Stimulated activated naive B cell treated with anti-CD40 and anti-IgM and Interleukin-4, amounts not matched to agents 10 μg/mL and 1 μg/mL and 100 μg/mL, for 72 hours (primary cell): ENCODE measurements at regions not wholly inside any gene's neighbourhood (a gene's known extent, or its start where the extent isn't known, plus 50 kb on each side); places are given as distances from the start of the nearest gene placed in this dataset.

ENCODE experiments used
- ATAC-seq, 2 donors: fragments of 150-1000 bp; cut with Tn5 transposase; replicated peaks; 2 replicates each; pipeline ENCODE4 v1.10.0; 2021; ENCODE audit warnings: moderate library complexity in 1 of 2
- DNase-seq: peaks from one replicate; pipeline ENCODE4 v3.0.0; 2021
- H3K27ac Mint-ChIP-seq: one replicate; pipeline ENCODE4 v1.8.0; 2022; ENCODE audit warnings: mild to moderate bottlenecking, mixed read lengths
- H3K27me3 Mint-ChIP-seq, 2 donors: one replicate each; pipeline ENCODE4 v1.8.0; 2022; ENCODE audit warnings: mixed read lengths in 2 of 2
- H3K36me3 Mint-ChIP-seq, 2 donors: one replicate each; pipeline ENCODE4 v1.8.0; 2022; ENCODE audit warnings: mixed read lengths in 2 of 2, mild to moderate bottlenecking in 1 of 2
- H3K4me1 Mint-ChIP-seq, 2 donors: one replicate each; pipeline ENCODE4 v1.8.0; 2022; ENCODE audit warnings: mixed read lengths in 2 of 2, mild to moderate bottlenecking in 1 of 2
- H3K4me3 Mint-ChIP-seq, 2 donors: one replicate each; pipeline ENCODE4 v1.8.0; 2022; ENCODE audit warnings: mild to moderate bottlenecking in 2 of 2, mixed read lengths in 2 of 2, moderate library complexity in 1 of 2
- H3K9me3 Mint-ChIP-seq, 2 donors: one replicate each; pipeline ENCODE4 v1.8.0; 2022; ENCODE audit warnings: mixed read lengths in 2 of 2, mild to moderate bottlenecking in 1 of 2

GRCh38 chr13:26949701-26950502, 189.3 kb upstream of the GPR12 start:
- H3K27ac Mint-ChIP-seq: no peak overlapping the region
- no peaks in the 10 kb centered on the region for H3K9me3 Mint-ChIP-seq
- no peak for DNase-seq
- no peak for ATAC-seq
- H3K36me3 Mint-ChIP-seq: no peaks in the 10 kb centered on the region
- H3K27me3 Mint-ChIP-seq: peaks cover 0 to 4% of the 10 kb centered on the region in 2 donors
- H3K4me1 Mint-ChIP-seq: no peaks in the 10 kb centered on the region
- H3K4me3 Mint-ChIP-seq: no peak overlapping the region

- H3K9me3 Mint-ChIP-seq: no peaks in the 10 kb centered on the region
- H3K36me3 Mint-ChIP-seq: no peaks in the 10 kb centered on the region
- H3K27me3 Mint-ChIP-seq: peaks cover 0 to 9% of the 10 kb centered on the region in 2 donors
- no peaks in the 10 kb centered on the region for H3K4me1 Mint-ChIP-seq
- no peak overlapping the region for H3K27ac Mint-ChIP-seq
- DNase-seq: no peak
- no peak for ATAC-seq
- no peak overlapping the region for H3K4me3 Mint-ChIP-seq
Observed at GRCh38 chr13:26948353-26948752, 187.8 kb upstream of the GPR12 start.

GRCh38 chr13:26946684-26947343, 186.2 kb upstream of the GPR12 start:
- peaks cover 10 to 20% of the 10 kb centered on the region in 2 donors for H3K27me3 Mint-ChIP-seq
- DNase-seq (no peak), ATAC-seq (peak; percentile 67 to 83)
- H3K27ac Mint-ChIP-seq: no peak overlapping the region
- H3K9me3 Mint-ChIP-seq: no peaks in the 10 kb centered on the region
- H3K36me3 Mint-ChIP-seq: no peaks in the 10 kb centered on the region
- H3K4me3 Mint-ChIP-seq: no peak overlapping the region
- no peaks in the 10 kb centered on the region for H3K4me1 Mint-ChIP-seq

- Mint-ChIP-seq H3K9me3 (no peaks in the 10 kb centered on the region), H3K4me3 (no peak overlapping the region), H3K36me3 (no peaks in the 10 kb centered on the region), H3K27me3 (peaks cover 17 to 33% of the 10 kb centered on the region in 2 donors), H3K27ac (no peak overlapping the region), H3K4me1 (no peaks in the 10 kb centered on the region)
- DNase-seq: no peak
- no peak for ATAC-seq
Observed at GRCh38 chr13:26943748-26944147, 183.2 kb upstream of the GPR12 start.

GRCh38 chr13:26942184-26942583, 181.6 kb upstream of the GPR12 start:
- Mint-ChIP-seq H3K9me3 (peaks cover 0 to 1% of the 10 kb centered on the region in 2 donors), H3K4me3 (no peak overlapping the region), H3K27me3 (peaks cover 20 to 36% of the 10 kb centered on the region in 2 donors), H3K4me1 (no peaks in the 10 kb centered on the region), H3K27ac (no peak overlapping the region), H3K36me3 (no peaks in the 10 kb centered on the region)
- ATAC-seq (no peak), DNase-seq (no peak)

- no peak for DNase-seq
- Mint-ChIP-seq H3K4me3 (no peak overlapping the region), H3K36me3 (no peaks in the 10 kb centered on the region), H3K9me3 (peaks cover 0 to 1% of the 10 kb centered on the region in 2 donors), H3K27me3 (peaks cover 20 to 36% of the 10 kb centered on the region in 2 donors), H3K27ac (no peak overlapping the region), H3K4me1 (no peaks in the 10 kb centered on the region)
- no peak for ATAC-seq
Observed at GRCh38 chr13:26941345-26942174, 181.0 kb upstream of the GPR12 start.

- no peaks in the 10 kb centered on the region for H3K36me3 Mint-ChIP-seq
- H3K27me3 Mint-ChIP-seq: peaks cover 5 to 6% of the 10 kb centered on the region in 2 donors
- peaks cover 0 to 1% of the 10 kb centered on the region in 2 donors for H3K9me3 Mint-ChIP-seq
- ATAC-seq: no peak
- H3K27ac Mint-ChIP-seq: no peak overlapping the region
- no peak for DNase-seq
- no peaks in the 10 kb centered on the region for H3K4me1 Mint-ChIP-seq
- no peak overlapping the region for H3K4me3 Mint-ChIP-seq
Observed at GRCh38 chr13:26934096-26934495, 173.5 kb upstream of the GPR12 start.

GRCh38 chr13:26932465-26932864, 171.9 kb upstream of the GPR12 start:
- DNase-seq: no peak
- Mint-ChIP-seq H3K36me3 (no peaks in the 10 kb centered on the region), H3K9me3 (no peaks in the 10 kb centered on the region), H3K27ac (no peak overlapping the region), H3K4me1 (no peaks in the 10 kb centered on the region), H3K4me3 (no peak overlapping the region), H3K27me3 (peaks cover 0 to 3% of the 10 kb centered on the region in 2 donors)
- no peak for ATAC-seq

GRCh38 chr13:26929971-26930730, 169.6 kb upstream of the GPR12 start:
- no peak overlapping the region for H3K4me3 Mint-ChIP-seq

GRCh38 chr13:26927511-26927910, 166.9 kb upstream of the GPR12 start:
- H3K4me3 Mint-ChIP-seq: no peak overlapping the region
- no peak overlapping the region for H3K27ac Mint-ChIP-seq
- H3K27me3 Mint-ChIP-seq: peaks cover 17 to 39% of the 10 kb centered on the region in 2 donors
- H3K36me3 Mint-ChIP-seq: no peaks in the 10 kb centered on the region
- H3K9me3 Mint-ChIP-seq: no peaks in the 10 kb centered on the region
- H3K4me1 Mint-ChIP-seq: no peaks in the 10 kb centered on the region
- DNase-seq (no peak), ATAC-seq (no peak)

More at GRCh38 chr13:26929971-26930730, 169.6 kb upstream of the GPR12 start:
- Mint-ChIP-seq H3K27me3 (peaks cover 7 to 18% of the 10 kb centered on the region in 2 donors), H3K27ac (no peak overlapping the region), H3K4me1 (no peaks in the 10 kb centered on the region), H3K9me3 (no peaks in the 10 kb centered on the region), H3K36me3 (no peaks in the 10 kb centered on the region)
- ATAC-seq (peak; percentile 72 to 82), DNase-seq (peak; percentile 49)

- H3K27ac Mint-ChIP-seq: no peak overlapping the region
Observed at GRCh38 chr13:26926371-26926770, 165.8 kb upstream of the GPR12 start.

GRCh38 chr13:26923824-26924605, 163.4 kb upstream of the GPR12 start:
- DNase-seq (no peak), ATAC-seq (no peak)
- no peaks in the 10 kb centered on the region for H3K4me1 Mint-ChIP-seq
- H3K9me3 Mint-ChIP-seq: no peaks in the 10 kb centered on the region
- no peak overlapping the region for H3K27ac Mint-ChIP-seq
- H3K4me3 Mint-ChIP-seq: no peak overlapping the region
- peaks cover 34 to 53% of the 10 kb centered on the region in 2 donors for H3K27me3 Mint-ChIP-seq
- no peaks in the 10 kb centered on the region for H3K36me3 Mint-ChIP-seq

More at GRCh38 chr13:26926371-26926770, 165.8 kb upstream of the GPR12 start:
- DNase-seq (no peak), ATAC-seq (peak in 1 of 2 donors; percentile 21)
- Mint-ChIP-seq H3K27me3 (peaks cover 26 to 50% of the 10 kb centered on the region in 2 donors), H3K9me3 (no peaks in the 10 kb centered on the region), H3K4me3 (no peak overlapping the region), H3K36me3 (no peaks in the 10 kb centered on the region), H3K4me1 (no peaks in the 10 kb centered on the region)

GRCh38 chr13:26921918-26922317, 161.3 kb upstream of the GPR12 start:
- no peaks in the 10 kb centered on the region for H3K4me1 Mint-ChIP-seq
- no peaks in the 10 kb centered on the region for H3K9me3 Mint-ChIP-seq
- no peaks in the 10 kb centered on the region for H3K36me3 Mint-ChIP-seq
- ATAC-seq (no peak), DNase-seq (no peak)
- no peak overlapping the region for H3K4me3 Mint-ChIP-seq
- H3K27ac Mint-ChIP-seq: no peak overlapping the region
- H3K27me3 Mint-ChIP-seq: peaks cover 38 to 47% of the 10 kb centered on the region in 2 donors
